ENCODE measurements at regions not wholly inside any gene's neighbourhood (a gene's known extent, or its start where the extent isn't known, plus 50 kb on each side); places are given as distances from the start of the nearest gene placed in this dataset.

GRCh38 chr12:19597167-19598026 is 158.1 kb downstream of the AEBP2 start:
- WGBS (ENCODE audit: insufficient coverage): 84% methylated on average over 3 of the region's 10 CpGs
- H3K79me2 ChIP-seq (ENCODE audit: insufficient read depth, low read length): no peaks in the 10 kb centered on the region
- no peak overlapping the region for H2AFZ ChIP-seq (ENCODE audit: insufficient read depth, low read depth, low read length, poor library complexity, severe bottlenecking)
- Mint-ChIP-seq H3K27ac (no peak overlapping the region), H3K9me3 (peaks cover 0 to 6% (median 0%) of the 10 kb centered on the region in 7 donors), H3K4me1 (no peaks in the 10 kb centered on the region), H3K36me3 (no peaks in the 10 kb centered on the region), H3K27me3 (ENCODE audit: low read depth in 3 of 3) (peaks cover 0 to 2% (median 0%) of the 10 kb centered on the region in 3 donors), H3K4me3 (no peak overlapping the region)
- no peaks in the 10 kb centered on the region for H3K4me1 ChIP-seq (ENCODE audit: control insufficient read depth in 1 of 2, insufficient read depth in 2 of 2, low read length in 2 of 2)
- no peaks in the 10 kb centered on the region for H3K9me3 ChIP-seq (replicated peaks in 1 of 2; ENCODE audit: control insufficient read depth in 1 of 2, insufficient read depth in 1 of 2, low read length in 2 of 2)
- DNase-seq: no peak
- intact Hi-C loops (cut with micrococcal nuclease): no loop called here
- H3K4me3 ChIP-seq (replicated peaks in 1 of 3; ENCODE audit: low read depth in 2 of 3, low read length in 3 of 3): no peak overlapping the region
- H3K36me3 ChIP-seq (replicated peaks in 1 of 2; ENCODE audit: control insufficient read depth in 1 of 2, insufficient read depth in 2 of 2, low read length in 2 of 2): no peaks in the 10 kb centered on the region
- no peak for TF ChIP-seq CTCF (IDR thresholded peaks at IDR 0.05)
- H3K27me3 ChIP-seq (ENCODE audit: control insufficient read depth in 2 of 2, insufficient read depth in 2 of 2, low read length in 2 of 2): no peaks in the 10 kb centered on the region
- H3K9ac ChIP-seq (ENCODE audit: insufficient read depth, low read length, poor library complexity, severe bottlenecking): no peak overlapping the region
- no peak overlapping the region for H3K27ac ChIP-seq (ENCODE audit: low read depth in 1 of 2, low read length in 2 of 2)
- H4K20me1 ChIP-seq (ENCODE audit: insufficient read depth, low read length): no peaks in the 10 kb centered on the region
- H3K4me2 ChIP-seq (replicated peaks; ENCODE audit: extremely low read depth, low read length, poor library complexity, severe bottlenecking): no peak overlapping the region

GRCh38 chr12:19605720-19606119 is 166.4 kb downstream of the AEBP2 start:
- no peaks in the 10 kb centered on the region for H3K4me1 ChIP-seq (ENCODE audit: control insufficient read depth in 1 of 2, insufficient read depth in 2 of 2, low read length in 2 of 2)
- no peak overlapping the region for H3K4me2 ChIP-seq (replicated peaks; ENCODE audit: extremely low read depth, low read length, poor library complexity, severe bottlenecking)
- H3K79me2 ChIP-seq (ENCODE audit: insufficient read depth, low read length): no peaks in the 10 kb centered on the region
- H4K20me1 ChIP-seq (ENCODE audit: insufficient read depth, low read length): no peaks in the 10 kb centered on the region
- intact Hi-C loops (cut with micrococcal nuclease): no loop called here
- Mint-ChIP-seq H3K4me3 (no peak overlapping the region), H3K9me3 (peaks cover 2 to 20% (median 7%) of the 10 kb centered on the region in 7 donors), H3K27me3 (ENCODE audit: low read depth in 3 of 3) (peaks cover 0 to 2% (median 0%) of the 10 kb centered on the region in 3 donors), H3K27ac (peak overlapping the region in 1 of 7 donors; percentile 4), H3K36me3 (no peaks in the 10 kb centered on the region), H3K4me1 (no peaks in the 10 kb centered on the region)
- no peak for DNase-seq
- no peaks in the 10 kb centered on the region for H3K36me3 ChIP-seq (replicated peaks in 1 of 2; ENCODE audit: control insufficient read depth in 1 of 2, insufficient read depth in 2 of 2, low read length in 2 of 2)
- peaks cover 0 to 3% of the 10 kb centered on the region in 2 donors for H3K9me3 ChIP-seq (replicated peaks in 1 of 2; ENCODE audit: control insufficient read depth in 1 of 2, insufficient read depth in 1 of 2, low read length in 2 of 2)
- H3K27ac ChIP-seq (ENCODE audit: low read depth in 1 of 2, low read length in 2 of 2): no peak overlapping the region
- WGBS (ENCODE audit: insufficient coverage): 87% methylated on average over 3 of the region's 7 CpGs
- TF ChIP-seq CTCF (IDR thresholded peaks at IDR 0.05): no peak
- H3K27me3 ChIP-seq (ENCODE audit: control insufficient read depth in 2 of 2, insufficient read depth in 2 of 2, low read length in 2 of 2): no peaks in the 10 kb centered on the region
- H2AFZ ChIP-seq (ENCODE audit: insufficient read depth, low read depth, low read length, poor library complexity, severe bottlenecking): no peak overlapping the region
- no peak overlapping the region for H3K9ac ChIP-seq (ENCODE audit: insufficient read depth, low read length, poor library complexity, severe bottlenecking)
- no peak overlapping the region for H3K4me3 ChIP-seq (replicated peaks in 1 of 3; ENCODE audit: low read depth in 2 of 3, low read length in 3 of 3)
